AG04449 (cell line): ENCODE measurements at regions not wholly inside any gene's neighbourhood (a gene's known extent, or its start where the extent isn't known, plus 50 kb on each side); places are given as distances from the start of the nearest gene placed in this dataset.

Experiments
- CTCF ChIA-PET: fragments of 350-600 bp; formaldehyde crosslinking; extraction: SDS; loops from one replicate; lab custom pipeline; 2021; ENCODE audit warnings: antibody characterized with exemption; lab: Yijun Ruan, JAX
- POLR2A ChIA-PET: fragments of 400-600, 350-600 bp; formaldehyde crosslinking; extraction: SDS; loops from one replicate; lab custom pipeline; 2020; ENCODE audit warnings: antibody characterized with exemption, inconsistent platforms; lab: Yijun Ruan, JAX
- DNase-seq: peaks from one replicate; pipeline ENCODE4 v3.0.0-alpha.2; 2010; ENCODE audit warnings: low read depth, low spot score
- H3K4me3 ChIP-seq: 2 replicates; pipeline ENCODE4 v1.5.1; 2011; ENCODE audit warnings: low read depth, mild to moderate bottlenecking, control low read depth, low read length
- TF ChIP-seq, protein P1 (sequence below): IDR thresholded peaks from one replicate; pipeline ENCODE4 v1.5.1; 2011; ENCODE audit warnings: mild to moderate bottlenecking, moderate library complexity, low read length, control low read depth, inconsistent platforms; ENCODE audit not compliant: insufficient read depth; ENCODE audit errors: missing control alignments

DNA sequence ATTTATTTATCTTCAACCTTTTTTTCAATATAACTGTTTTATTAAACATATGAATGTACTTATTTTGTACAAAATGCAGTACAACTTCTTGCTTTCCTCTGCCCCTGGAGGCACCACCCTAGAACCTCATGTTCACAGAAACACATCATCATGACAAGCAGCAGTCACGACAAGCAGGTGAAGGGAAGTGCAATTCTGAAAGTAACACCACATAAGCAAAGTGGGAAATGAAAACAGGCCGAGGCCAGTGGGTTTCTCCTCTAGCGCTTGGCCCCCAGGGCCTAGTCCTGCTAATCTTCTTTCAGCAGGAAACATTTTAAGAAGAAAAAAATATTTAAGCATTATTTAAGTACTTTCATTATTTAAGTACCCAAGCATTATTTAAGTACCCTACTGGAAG, 598.1 kb downstream of the SH2D4B start:
- POLR2A ChIA-PET: no interaction called here
- DNase-seq: no peak
- TF ChIP-seq, protein P1, sequence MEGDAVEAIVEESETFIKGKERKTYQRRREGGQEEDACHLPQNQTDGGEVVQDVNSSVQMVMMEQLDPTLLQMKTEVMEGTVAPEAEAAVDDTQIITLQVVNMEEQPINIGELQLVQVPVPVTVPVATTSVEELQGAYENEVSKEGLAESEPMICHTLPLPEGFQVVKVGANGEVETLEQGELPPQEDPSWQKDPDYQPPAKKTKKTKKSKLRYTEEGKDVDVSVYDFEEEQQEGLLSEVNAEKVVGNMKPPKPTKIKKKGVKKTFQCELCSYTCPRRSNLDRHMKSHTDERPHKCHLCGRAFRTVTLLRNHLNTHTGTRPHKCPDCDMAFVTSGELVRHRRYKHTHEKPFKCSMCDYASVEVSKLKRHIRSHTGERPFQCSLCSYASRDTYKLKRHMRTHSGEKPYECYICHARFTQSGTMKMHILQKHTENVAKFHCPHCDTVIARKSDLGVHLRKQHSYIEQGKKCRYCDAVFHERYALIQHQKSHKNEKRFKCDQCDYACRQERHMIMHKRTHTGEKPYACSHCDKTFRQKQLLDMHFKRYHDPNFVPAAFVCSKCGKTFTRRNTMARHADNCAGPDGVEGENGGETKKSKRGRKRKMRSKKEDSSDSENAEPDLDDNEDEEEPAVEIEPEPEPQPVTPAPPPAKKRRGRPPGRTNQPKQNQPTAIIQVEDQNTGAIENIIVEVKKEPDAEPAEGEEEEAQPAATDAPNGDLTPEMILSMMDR: no peak
- CTCF ChIA-PET: no interaction called here
- H3K4me3 ChIP-seq: no peak overlapping the region

DNA sequence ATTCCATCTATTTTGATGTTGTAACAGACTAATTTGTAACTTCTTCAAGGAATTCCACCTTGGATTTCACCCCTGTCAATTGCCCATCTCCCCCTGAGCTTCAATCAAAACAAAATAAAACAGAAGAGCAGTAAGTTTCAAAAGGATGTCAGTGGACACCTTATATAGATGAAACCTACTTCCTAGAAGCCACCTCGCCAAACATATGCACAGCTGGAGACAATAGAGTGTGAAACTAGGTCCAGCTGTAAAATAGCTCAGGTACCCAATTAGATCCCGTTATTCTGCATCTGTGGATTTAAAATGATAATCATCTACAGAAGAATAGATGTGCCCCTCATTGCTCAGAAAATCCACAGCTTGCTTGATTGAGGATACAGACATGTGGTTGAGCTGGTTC, 598.6 kb downstream of the SH2D4B start:
- no peak for DNase-seq
- TF ChIP-seq, protein P1: no peak
- POLR2A ChIA-PET: no interaction called here
- CTCF ChIA-PET: no interaction called here
- H3K4me3 ChIP-seq: no peak overlapping the region

DNA sequence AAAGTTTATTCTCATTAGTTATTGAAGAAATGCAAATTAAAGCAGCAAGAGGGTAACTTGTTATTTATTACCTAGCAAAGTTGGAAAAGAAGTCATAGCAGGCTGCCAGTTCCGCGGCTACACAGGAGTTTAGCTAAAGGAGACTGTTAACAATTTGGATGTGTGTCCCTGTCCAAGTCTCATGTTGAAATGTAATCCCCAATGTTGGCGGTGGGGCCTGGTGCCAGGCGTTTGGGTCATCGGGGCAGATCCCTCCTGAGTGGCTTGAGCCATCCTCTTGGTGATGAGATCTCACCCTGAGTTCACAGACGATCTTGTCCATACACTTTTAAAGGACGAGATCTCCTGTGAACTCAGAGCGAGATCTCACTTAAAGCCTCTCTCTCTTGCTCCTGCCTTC, 608.3 kb downstream of the SH2D4B start:
- TF ChIP-seq, protein P1: no peak
- ChIA-PET POLR2A (no interaction called here), CTCF (no interaction called here)
- DNase-seq: no peak
- no peak overlapping the region for H3K4me3 ChIP-seq

DNA sequence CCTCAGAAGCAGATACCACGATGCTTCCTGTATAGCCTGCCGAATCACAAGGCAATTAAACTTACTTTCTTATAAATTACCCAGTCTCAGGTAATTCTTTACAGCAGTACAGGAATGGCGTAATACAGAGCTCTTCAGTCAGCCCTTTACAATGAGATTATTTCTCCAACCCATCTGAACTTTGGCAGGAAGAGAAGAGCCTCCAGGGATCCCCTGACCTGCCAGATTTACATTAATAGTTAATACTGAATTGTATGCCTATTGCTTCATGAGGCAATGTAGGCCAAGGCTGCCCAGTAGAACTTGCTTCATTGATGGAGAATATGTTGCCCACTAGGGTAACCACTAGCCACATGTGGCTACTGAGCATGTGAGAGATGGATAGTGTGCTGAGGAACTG, 608.7 kb downstream of the SH2D4B start:
- no peak for DNase-seq
- H3K4me3 ChIP-seq: no peak overlapping the region
- CTCF ChIA-PET: no interaction called here
- TF ChIP-seq, protein P1: no peak
- POLR2A ChIA-PET: no interaction called here

DNA sequence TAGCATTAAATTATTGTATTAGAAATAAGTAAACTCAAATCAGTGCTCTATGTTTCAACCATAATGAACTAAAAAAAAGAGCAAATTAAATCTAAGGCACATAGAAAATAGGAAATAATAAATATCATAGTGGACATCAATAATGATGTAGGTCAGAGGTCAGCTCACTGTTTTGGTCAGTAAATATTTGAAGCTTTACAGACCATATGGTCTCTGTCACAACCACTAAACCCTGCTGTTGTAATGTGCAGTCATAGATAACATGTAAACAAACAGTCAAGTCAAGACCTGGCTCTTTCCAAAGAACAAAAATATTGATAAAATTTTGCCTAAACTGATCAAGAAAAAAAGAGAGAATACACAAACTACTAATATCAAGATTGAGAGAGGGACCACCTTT, 615.0 kb downstream of the SH2D4B start:
- TF ChIP-seq, protein P1: no peak
- ChIA-PET CTCF (no interaction called here), POLR2A (no interaction called here)
- H3K4me3 ChIP-seq: no peak overlapping the region
- no peak for DNase-seq

DNA sequence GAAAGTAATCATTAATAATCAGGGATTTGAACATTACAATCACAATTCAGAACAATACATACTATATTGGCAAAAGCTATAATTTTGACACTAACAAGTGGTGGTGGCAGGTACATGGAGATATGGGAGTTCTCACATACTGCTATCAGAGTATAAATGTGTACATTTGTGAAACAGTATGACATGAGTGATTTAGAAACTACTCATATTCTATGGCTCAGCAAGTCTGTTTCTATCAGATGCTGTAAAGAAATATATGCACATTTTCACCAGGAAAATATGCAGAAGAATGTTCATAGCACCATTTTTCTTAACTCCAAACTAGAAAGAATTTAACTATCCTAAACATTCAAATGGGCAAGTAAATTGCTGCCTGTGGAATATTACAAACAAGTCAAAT, 620.0 kb downstream of the SH2D4B start:
- POLR2A ChIA-PET: no interaction called here
- CTCF ChIA-PET: no interaction called here
- DNase-seq: no peak
- TF ChIP-seq, protein P1: no peak
- H3K4me3 ChIP-seq: no peak overlapping the region
